Stimulated activated naive CD8-positive, alpha-beta T cell treated with anti-CD3 and anti-CD28 coated beads, Interleukin-15, amount 100 ng/mL, for 72 hours (primary cell): ENCODE measurements at regions not wholly inside any gene's neighbourhood (a gene's known extent, or its start where the extent isn't known, plus 50 kb on each side); places are given as distances from the start of the nearest gene placed in this dataset.
A peak's percentile ranks its signal among the peaks of the same experiment; 100 is the strongest.

ENCODE experiments used
- ATAC-seq: fragments of 150-1000 bp; cut with Tn5 transposase; 2 replicates; pipeline ENCODE4 v1.10.0; 2021; ENCODE audit warnings: mild to moderate bottlenecking, moderate library complexity
- DNase-seq, 2 donors: peaks; one replicate each; pipeline ENCODE4 v3.0.0; 2021 to 2022
- H3K27ac Mint-ChIP-seq, 2 donors: one replicate each; pipeline ENCODE4 v1.8.0; 2022; ENCODE audit warnings: mild to moderate bottlenecking in 2 of 2, mixed read lengths in 2 of 2, moderate library complexity in 2 of 2
- H3K27me3 Mint-ChIP-seq: one replicate; pipeline ENCODE4 v1.8.0; 2022; ENCODE audit warnings: mixed read lengths
- H3K4me1 Mint-ChIP-seq: one replicate; pipeline ENCODE4 v1.8.0; 2022; ENCODE audit warnings: mild to moderate bottlenecking, mixed read lengths
- H3K4me3 Mint-ChIP-seq, 2 donors: one replicate each; pipeline ENCODE4 v1.8.0; 2022; ENCODE audit warnings: mild to moderate bottlenecking in 2 of 2, mixed read lengths in 2 of 2, moderate library complexity in 1 of 2
- H3K9me3 Mint-ChIP-seq, 2 donors: one replicate each; pipeline ENCODE4 v1.8.0; 2022; ENCODE audit warnings: mixed read lengths in 2 of 2

DNA sequence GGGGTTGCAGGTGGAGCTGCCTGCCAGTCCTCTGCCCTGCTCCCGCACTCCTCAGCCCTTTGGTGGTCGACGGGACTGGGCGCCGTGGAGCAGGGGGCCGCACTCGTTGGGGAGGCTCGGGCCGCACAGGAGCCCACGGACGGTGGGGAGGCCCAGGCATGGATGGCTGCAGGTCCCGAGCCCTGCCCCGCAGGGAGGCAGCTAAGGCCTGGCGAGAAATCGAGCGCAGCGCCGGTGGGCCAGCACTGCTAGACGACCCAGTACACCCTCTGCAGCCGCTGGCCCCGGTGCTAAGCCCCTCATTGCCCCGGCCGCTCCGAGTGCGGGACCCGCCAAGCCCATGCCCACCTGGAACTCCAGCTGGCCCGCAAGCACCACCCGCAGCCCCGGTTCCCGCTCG, 221.8 kb downstream of the BTG1 start:
- ATAC-seq (no peak), DNase-seq (no peak)
- no peak overlapping the region for H3K4me3 Mint-ChIP-seq
- no peaks in the 10 kb centered on the region for H3K27me3 Mint-ChIP-seq
- peaks cover 7 to 11% of the 10 kb centered on the region in 2 donors for H3K9me3 Mint-ChIP-seq
- peaks cover 15% of the 10 kb centered on the region for H3K4me1 Mint-ChIP-seq
- no peak overlapping the region for H3K27ac Mint-ChIP-seq

DNA sequence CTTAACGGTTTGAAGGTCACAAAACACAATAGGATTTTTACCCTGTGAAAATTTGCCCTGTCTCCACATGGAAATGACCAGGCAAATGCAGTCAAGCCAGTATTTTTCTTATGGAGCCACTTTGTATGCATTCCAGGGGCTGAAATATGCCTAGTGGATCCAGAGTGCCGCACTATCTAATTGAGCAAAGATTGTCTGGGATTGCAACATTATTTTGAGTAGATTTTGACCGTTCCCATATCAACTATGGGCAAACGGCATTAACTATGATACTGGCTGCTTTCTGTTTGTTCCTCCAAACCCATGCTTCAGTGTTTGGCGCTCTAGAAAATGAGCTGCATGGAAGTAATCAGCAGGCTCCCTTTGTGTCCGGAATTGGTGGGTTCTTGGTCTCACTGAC, 223.0 kb downstream of the BTG1 start:
- Mint-ChIP-seq H3K4me3 (no peak overlapping the region), H3K4me1 (peaks cover 24% of the 10 kb centered on the region), H3K27me3 (no peaks in the 10 kb centered on the region), H3K27ac (no peak overlapping the region), H3K9me3 (peaks cover 7 to 11% of the 10 kb centered on the region in 2 donors)
- no peak for DNase-seq
- ATAC-seq, result no peak

DNA sequence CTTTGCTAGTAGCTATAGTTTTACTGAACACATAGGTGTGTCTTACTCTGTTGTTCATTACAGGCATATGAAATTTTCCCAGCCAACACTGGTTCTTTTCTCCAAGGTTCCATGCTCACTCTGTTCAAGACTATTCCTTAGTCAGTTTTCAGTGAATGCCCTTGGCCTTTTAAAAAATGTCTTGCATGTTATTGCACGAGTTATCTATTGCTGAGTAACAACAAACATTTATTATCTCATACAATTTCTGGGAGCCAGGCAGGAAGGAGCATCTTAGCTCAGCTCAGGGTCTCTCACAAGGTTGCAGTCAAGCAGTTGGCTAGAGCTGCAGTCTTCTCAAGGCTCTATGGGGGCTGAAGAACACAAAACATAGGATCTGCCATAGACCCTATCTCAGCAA, 223.5 kb downstream of the BTG1 start:
- Mint-ChIP-seq H3K27ac (no peak overlapping the region), H3K9me3 (peaks cover 7 to 11% of the 10 kb centered on the region in 2 donors), H3K27me3 (no peaks in the 10 kb centered on the region), H3K4me3 (no peak overlapping the region), H3K4me1 (peaks cover 24% of the 10 kb centered on the region)
- DNase-seq (no peak), ATAC-seq (no peak)

DNA sequence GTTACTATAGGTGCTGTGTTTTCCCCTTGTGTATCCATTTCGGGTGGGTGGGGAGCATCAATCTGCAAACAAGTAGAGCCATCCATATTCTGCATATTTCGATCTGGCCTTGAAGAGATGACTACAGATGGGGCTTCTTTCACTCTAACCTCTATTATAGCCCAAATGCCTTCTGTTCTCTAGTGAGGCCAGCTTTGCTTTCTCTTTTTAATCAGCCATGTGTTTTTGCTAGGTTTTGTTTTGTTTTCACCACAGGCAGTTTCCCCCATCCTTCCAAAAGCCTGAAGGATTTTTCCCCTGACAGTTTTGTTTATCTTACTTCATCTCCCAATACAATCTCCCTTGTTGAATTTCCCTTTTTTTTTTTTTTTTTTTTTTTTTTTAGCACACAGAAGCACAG, 224.1 kb downstream of the BTG1 start:
- Mint-ChIP-seq H3K27me3 (no peaks in the 10 kb centered on the region), H3K4me1 (peaks cover 24% of the 10 kb centered on the region), H3K9me3 (peaks cover 7 to 11% of the 10 kb centered on the region in 2 donors), H3K27ac (peak overlapping the region in 1 of 2 donors; percentile 72), H3K4me3 (no peak overlapping the region)
- ATAC-seq (no peak), DNase-seq (no peak)

DNA sequence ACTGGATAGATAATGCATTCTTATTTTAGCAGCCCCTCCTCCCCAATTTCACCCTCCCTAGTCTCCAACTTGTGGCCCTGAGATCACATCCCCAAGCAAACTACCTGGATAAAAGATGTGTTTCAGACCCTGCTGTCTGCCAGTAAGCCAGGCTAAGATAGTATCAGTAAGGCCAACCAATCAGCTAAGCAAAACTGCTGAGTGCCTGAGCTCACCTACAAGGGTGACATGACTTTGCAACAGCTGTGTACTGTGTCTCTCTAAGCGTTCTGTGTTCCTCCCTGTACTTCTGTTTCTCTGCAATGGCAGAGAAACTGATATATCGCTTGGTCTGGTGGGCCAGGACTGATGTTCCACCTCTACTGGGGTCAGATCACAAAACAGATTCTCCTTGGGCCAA, 224.9 kb downstream of the BTG1 start:
- no peak overlapping the region for H3K4me3 Mint-ChIP-seq
- H3K27me3 Mint-ChIP-seq, result no peaks in the 10 kb centered on the region
- H3K27ac Mint-ChIP-seq, result no peak overlapping the region
- ATAC-seq (no peak), DNase-seq (no peak)
- H3K4me1 Mint-ChIP-seq, result peaks cover 24% of the 10 kb centered on the region
- H3K9me3 Mint-ChIP-seq, result peaks cover 7 to 11% of the 10 kb centered on the region in 2 donors

DNA sequence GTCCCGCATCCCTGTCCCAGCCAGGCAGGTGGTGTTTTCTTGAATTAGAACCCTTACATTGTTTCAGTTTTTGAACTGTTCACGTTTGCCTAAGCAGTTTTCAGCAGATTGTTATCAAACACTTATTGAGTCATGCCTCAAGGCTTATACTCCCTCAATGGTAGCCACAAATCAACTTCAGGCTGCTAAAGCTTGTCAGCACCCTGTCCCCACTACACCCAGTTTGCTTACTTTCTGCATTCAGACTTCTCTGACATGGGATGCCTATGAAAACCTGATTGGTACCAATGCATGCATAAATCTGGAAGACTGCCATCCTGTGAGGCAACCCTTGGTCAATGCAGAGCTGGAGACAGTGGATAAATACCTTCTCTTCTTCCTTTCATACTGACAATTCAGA, 225.4 kb downstream of the BTG1 start:
- peaks cover 7 to 11% of the 10 kb centered on the region in 2 donors for H3K9me3 Mint-ChIP-seq
- H3K27ac Mint-ChIP-seq, result no peak overlapping the region
- no peak for ATAC-seq
- no peak overlapping the region for H3K4me3 Mint-ChIP-seq
- H3K27me3 Mint-ChIP-seq, result no peaks in the 10 kb centered on the region
- no peak for DNase-seq
- H3K4me1 Mint-ChIP-seq, result peaks cover 24% of the 10 kb centered on the region

DNA sequence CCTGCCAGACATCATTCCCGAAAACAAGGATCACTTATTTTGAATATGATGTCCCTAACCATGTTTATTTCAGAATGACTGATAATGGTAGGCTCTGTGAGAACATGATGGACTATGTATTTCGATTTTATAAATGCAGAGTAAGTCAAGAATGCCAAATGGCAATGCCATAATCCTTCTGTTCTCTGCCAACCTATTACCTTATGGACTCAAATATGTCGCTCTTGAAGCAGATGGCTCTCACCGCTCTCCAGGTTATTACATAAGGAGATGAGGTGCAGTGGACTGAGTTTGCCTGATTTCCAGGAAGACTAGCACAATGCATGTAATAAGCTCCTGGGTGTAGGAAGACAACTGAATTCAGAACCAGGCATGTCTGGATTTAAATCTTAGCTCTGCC, 227.2 kb downstream of the BTG1 start:
- H3K4me3 Mint-ChIP-seq, result no peak overlapping the region
- no peaks in the 10 kb centered on the region for H3K27me3 Mint-ChIP-seq
- H3K27ac Mint-ChIP-seq, result no peak overlapping the region

DNA sequence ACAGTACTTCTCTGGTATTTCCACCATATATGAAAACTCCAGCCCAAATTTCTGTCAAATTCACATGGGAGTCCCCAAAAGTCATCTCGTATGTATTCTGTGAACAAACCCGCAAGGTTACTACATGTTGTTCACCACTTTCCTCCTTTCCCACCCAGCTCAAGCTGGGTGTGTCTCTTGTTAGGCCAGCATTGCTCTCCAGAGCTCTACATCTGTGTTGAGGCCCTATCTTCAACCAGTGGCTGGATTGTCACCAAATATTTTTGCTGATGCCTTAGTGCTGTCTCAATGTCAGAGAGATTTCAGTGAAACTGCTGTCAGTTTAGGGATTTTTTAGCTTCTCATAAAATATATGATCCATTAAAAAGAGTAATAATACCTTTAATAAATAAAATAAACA, 230.9 kb downstream of the BTG1 start:
- DNase-seq (no peak), ATAC-seq (no peak)
- H3K27ac Mint-ChIP-seq, result no peak overlapping the region
- H3K4me1 Mint-ChIP-seq, result peaks cover 17% of the 10 kb centered on the region
- no peak overlapping the region for H3K4me3 Mint-ChIP-seq
- H3K27me3 Mint-ChIP-seq, result no peaks in the 10 kb centered on the region
- peaks cover 6 to 11% of the 10 kb centered on the region in 2 donors for H3K9me3 Mint-ChIP-seq

More for the DNA sequence above, 227.2 kb downstream of the BTG1 start:
- H3K4me1 Mint-ChIP-seq, result peaks cover 24% of the 10 kb centered on the region
- peaks cover 6 to 7% of the 10 kb centered on the region in 2 donors for H3K9me3 Mint-ChIP-seq
- DNase-seq (no peak), ATAC-seq (no peak)

DNA sequence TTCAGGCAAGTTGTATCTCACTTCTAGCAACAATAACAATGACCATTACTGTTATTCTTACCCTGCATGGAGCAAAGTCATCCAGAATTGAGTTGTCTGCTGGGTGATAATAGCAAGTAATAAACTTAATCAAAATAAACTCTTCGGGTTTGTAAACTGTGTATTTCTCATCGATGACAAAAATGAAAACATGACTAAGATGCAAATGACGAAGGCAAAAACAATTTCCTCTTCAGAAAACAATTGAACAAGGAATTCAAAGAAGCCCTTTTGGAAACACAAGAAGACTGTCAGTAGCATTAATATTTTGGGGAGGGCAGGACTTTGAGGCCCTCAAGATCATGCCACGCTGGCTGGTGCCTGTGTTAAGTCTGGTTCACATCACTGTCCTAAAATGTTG, 232.0 kb downstream of the BTG1 start:
- no peaks in the 10 kb centered on the region for H3K27me3 Mint-ChIP-seq
- peaks cover 9 to 15% of the 10 kb centered on the region in 2 donors for H3K9me3 Mint-ChIP-seq
- H3K27ac Mint-ChIP-seq, result no peak overlapping the region
- no peak for DNase-seq
- no peak for ATAC-seq
- H3K4me1 Mint-ChIP-seq, result peaks cover 17% of the 10 kb centered on the region
- H3K4me3 Mint-ChIP-seq, result no peak overlapping the region

DNA sequence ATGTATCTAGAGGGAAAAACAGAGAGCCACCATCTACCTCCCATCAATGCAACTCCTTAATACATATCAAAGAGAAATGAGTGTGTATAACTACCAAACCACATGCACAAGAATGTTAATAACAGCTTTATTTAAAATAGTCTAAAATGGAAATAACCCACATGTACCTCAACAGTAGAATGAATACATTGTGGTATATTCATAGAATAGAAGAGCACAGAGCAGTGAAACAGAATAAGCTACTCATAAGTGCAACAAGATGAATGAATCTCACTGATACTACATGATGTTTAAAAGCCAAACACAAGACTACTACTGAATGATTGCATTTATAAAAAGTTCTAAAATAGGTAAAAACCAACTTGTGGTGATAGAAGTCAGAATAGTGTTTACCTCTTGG, 232.5 kb downstream of the BTG1 start:
- DNase-seq, result no peak

DNA sequence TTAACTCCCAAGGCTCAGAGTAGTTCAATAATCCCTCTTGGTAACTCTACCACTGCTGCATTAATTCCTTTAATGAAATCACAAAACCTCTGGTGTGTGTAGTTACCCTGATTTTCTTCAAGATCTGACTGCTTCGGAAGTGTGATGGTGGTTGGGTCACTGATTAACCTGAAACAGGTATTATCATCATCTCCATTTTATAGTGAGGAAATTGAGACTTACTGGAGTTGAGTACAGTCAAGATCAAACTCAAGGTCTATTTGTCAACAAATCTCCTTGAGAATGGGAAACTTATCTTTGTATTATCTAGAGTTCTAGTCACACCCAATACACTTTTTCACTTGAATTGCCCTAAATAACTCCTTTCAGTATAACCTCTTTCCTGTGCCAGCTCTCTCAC, 233.5 kb downstream of the BTG1 start:
- Mint-ChIP-seq H3K4me1 (peaks cover 13% of the 10 kb centered on the region), H3K27me3 (no peaks in the 10 kb centered on the region), H3K27ac (peak overlapping the region in 1 of 2 donors; percentile 21), H3K4me3 (no peak overlapping the region), H3K9me3 (peaks cover 19% of the 10 kb centered on the region in 2 donors)
- ATAC-seq (no peak), DNase-seq (no peak)

More for the DNA sequence above, 232.5 kb downstream of the BTG1 start:
- H3K27me3 Mint-ChIP-seq, result no peaks in the 10 kb centered on the region
- no peak for ATAC-seq
- H3K27ac Mint-ChIP-seq, result no peak overlapping the region
- no peak overlapping the region for H3K4me3 Mint-ChIP-seq
- peaks cover 12% of the 10 kb centered on the region for H3K4me1 Mint-ChIP-seq
- H3K9me3 Mint-ChIP-seq, result peaks cover 14 to 19% of the 10 kb centered on the region in 2 donors

DNA sequence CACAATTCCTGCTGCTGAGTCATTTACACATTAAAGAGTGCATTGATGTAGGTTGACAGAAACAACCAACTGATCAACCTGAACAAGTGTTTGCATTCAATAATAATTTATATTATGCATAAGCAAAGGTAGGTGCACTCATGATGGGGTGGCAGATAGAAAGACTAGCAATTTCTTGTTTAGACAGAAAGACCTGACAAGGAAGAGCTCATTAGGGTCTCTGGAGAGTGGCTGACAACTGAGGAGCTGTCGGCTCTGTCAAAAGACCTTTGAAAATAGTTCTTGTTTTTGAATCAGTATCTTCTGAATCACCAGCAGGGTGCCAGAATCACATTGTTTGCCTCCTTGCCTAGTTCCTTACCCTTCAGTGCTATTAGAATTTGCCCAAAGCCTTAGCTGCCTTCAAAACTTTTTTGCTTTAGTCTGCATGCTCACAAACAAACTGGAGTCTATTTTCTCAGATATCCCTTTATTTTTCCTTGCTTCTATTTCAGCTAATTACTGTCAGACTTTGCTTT, 234.7 kb downstream of the BTG1 start:
- H3K4me1 Mint-ChIP-seq, result peaks cover 13% of the 10 kb centered on the region
- no peak overlapping the region for H3K27ac Mint-ChIP-seq
- no peaks in the 10 kb centered on the region for H3K27me3 Mint-ChIP-seq
- no peak for ATAC-seq
- no peak for DNase-seq
- H3K9me3 Mint-ChIP-seq, result peaks cover 19 to 22% of the 10 kb centered on the region in 2 donors
- no peak overlapping the region for H3K4me3 Mint-ChIP-seq

DNA sequence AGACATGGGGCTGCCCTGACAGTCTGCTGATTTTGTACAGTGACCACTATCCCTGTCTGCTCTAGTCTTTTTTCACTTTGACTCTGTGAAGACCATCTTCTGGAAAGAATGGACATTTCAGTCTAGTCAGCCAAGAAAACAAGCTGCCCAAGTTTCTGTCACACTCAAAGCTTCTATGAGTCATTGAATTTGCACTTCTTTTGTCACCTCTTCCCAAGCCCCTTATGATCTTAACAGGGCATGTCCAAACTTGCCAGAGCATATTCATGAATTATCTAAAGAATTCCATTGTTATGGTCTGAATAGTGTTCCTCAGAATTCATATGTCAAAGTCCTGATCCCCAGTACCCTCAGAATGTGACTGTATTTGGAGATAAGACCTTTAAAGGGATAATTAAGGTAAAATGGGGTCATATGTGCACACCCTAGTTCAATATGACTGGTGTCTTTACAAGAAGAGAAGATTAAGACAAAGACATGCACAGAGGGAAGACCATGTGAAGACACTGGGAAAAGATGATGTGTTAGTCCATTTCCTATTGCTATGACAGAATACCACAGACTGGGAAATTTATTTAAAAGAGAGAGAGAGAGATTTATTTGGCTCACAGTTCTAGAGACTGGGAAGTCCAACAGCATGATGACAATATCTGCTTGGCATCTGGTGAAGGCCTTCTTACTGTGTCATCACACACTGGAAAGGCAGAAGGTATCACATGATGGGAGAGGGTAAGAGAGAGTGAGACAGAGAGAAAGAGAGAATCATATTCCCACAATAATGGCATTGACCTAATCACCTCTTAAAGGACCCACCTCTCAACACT, 242.6 kb downstream of the BTG1 start:
- no peaks in the 10 kb centered on the region for H3K27me3 Mint-ChIP-seq
- no peak overlapping the region for H3K4me3 Mint-ChIP-seq
- peaks cover 32 to 34% of the 10 kb centered on the region in 2 donors for H3K9me3 Mint-ChIP-seq
- peak overlapping the region in 1 of 2 donors; percentile 90 for H3K27ac Mint-ChIP-seq
- DNase-seq, result no peak
- peaks cover 22% of the 10 kb centered on the region for H3K4me1 Mint-ChIP-seq
- ATAC-seq, result no peak

DNA sequence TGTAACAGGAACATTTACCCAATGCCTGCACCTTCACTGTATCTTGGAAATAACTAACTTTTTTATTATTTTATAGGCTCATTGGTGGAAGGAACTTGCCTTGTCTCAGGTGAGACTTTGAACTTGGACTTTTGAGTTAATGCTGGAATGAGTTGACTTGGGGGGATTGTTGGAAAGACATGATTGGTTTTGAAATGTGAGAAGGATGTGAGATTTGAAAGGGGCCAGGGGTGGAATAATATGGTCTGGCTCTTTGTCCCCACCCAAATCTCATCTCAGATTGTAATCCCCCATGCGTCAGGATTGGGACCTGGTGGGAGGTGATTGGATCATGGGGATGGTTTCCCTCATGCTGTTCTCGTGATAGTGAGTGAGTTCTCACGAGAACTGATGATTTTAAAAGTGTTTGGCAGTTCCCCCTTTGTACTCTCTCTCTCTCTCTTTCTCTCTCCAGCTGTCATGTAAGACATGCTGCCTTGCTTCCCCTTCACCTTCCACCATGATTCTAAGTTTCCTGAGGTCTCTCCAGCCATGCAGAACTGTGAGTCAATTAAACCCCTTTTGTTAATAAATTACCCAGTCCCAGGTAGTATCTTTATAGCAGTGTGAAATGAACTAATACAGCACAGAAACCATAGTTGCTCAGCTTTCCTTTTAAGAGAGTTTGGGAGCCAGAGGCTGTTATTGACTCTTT, 244.1 kb downstream of the BTG1 start:
- ATAC-seq (no peak), DNase-seq (no peak)
- Mint-ChIP-seq H3K9me3 (peaks cover 32 to 40% of the 10 kb centered on the region in 2 donors), H3K27me3 (no peaks in the 10 kb centered on the region), H3K4me3 (no peak overlapping the region), H3K27ac (no peak overlapping the region), H3K4me1 (peaks cover 18% of the 10 kb centered on the region)

DNA sequence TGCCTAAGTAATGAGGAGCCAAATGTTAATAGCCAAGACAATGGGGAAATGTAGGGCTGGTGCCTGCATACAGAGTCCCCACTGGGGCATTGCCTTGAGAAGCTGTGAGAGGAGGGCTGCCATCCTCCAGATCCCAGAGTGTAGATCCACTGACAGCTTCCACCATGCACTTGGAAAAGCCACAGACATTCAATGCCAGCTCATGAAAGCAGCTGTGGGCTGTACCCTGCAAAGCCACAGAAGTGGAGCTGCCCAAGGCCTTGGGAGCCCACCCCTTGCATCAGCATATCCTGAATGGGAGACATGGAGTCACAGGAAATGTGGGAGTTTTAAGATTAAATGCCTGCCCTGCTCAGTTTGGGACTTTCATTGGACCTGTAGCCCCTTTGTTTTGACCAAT, 244.7 kb downstream of the BTG1 start:
- H3K27me3 Mint-ChIP-seq, result no peaks in the 10 kb centered on the region
- peaks cover 32 to 40% of the 10 kb centered on the region in 2 donors for H3K9me3 Mint-ChIP-seq
- ATAC-seq (no peak), DNase-seq (no peak)
- H3K4me3 Mint-ChIP-seq, result no peak overlapping the region
- peaks cover 18% of the 10 kb centered on the region for H3K4me1 Mint-ChIP-seq
- H3K27ac Mint-ChIP-seq, result no peak overlapping the region

DNA sequence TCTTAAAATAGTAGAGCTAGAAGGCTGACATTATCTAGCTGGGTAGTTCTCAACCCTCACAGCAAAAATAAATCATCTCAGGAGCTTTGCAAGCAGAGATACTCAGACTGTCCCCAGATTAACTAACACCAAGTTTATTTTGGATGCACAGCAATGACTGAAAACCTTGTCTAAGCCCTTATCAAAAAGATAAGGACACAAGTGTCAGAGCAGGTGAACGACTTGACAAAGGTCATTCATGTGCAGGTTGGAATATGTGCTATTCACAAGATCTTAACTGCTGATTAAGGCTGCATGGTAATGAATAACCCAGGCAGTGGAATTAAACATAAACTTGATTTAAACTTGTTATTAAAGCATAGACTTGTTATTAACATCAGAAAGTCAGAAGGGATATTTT, 246.6 kb downstream of the BTG1 start:
- Mint-ChIP-seq H3K9me3 (peaks cover 27 to 33% of the 10 kb centered on the region in 2 donors), H3K4me1 (peaks cover 18% of the 10 kb centered on the region), H3K27me3 (no peaks in the 10 kb centered on the region), H3K27ac (no peak overlapping the region), H3K4me3 (no peak overlapping the region)
- DNase-seq (no peak), ATAC-seq (no peak)
